NOMO-1 treated with DMSO at 0.1 percent for 48 hours (cell line): ENCODE measurements at regions not wholly inside any gene's neighbourhood (a gene's known extent, or its start where the extent isn't known, plus 50 kb on each side); places are given as distances from the start of the nearest gene placed in this dataset.

Experiments
- DNase-seq: peaks from one replicate; lab custom pipeline; 2025; ENCODE audit not compliant: unreplicated experiment; lab: John Stamatoyannopoulos, UW

DNA sequence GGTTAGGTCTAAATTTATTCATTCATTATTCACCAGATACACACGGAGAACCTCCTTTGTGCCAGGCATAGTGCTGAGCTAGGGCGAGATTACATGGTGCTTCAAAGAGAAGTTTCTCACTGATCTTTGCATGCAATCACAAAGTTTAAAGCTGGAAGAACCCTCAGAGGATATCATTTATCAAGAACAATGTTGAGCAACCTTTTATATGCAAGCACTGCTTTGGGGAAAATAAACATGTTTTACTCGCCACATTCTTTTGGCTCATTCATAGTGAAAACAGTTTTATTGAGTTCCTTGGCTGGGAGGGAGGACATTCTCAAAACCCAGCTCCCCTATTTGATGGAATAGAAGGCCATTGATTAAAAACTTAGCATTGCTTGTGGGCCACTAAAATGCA is 49.8 kb upstream of the XYLT1 start:
- DNase-seq, result no peak
